ENCODE measurements at regions not wholly inside any gene's neighbourhood (a gene's known extent, or its start where the extent isn't known, plus 50 kb on each side); places are given as distances from the start of the nearest gene placed in this dataset.

- FAIRE-seq, result no peak
Measured at GRCh38 chr2:67930156-67930555, 132.6 kb downstream of the C1D start.

DNA sequence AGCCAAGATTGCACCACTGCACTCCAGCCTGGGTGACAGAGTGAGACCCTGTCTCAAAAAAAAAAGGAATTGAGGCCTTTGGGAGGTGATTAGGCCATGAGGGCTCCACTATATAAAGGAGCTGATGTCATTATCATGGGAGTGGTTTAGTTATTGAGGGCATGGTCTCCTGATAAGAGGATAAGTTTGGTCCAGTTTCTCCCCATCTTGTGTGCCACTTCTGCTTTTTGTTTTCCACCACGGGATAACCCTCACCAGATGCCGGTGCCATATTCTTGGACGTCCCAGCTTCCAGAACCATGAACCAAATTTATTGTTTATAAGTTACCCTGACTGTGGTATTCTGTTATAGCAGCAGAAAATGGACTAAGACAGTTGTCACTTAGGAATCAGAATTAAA is 125.8 kb downstream of the C1D start:
- FAIRE-seq, result no peak

DNA sequence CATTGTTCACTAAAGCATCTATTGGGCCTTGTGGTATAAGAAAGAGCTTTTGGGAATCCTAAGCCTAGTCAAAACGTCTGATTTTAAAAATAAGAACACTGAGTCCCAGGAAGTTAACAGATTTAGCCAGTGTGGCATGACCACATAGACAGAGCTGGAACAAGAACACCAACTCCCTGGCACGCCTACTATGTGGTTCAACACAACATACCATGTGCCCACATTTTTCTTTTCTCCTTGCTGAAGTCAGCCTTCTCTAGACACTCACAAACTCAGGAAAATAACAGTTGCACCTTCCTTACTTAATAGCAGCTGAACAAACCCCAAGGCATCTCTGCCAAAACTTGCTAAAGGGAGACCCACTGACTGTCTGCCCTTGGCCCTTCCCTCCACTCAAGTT is 124.8 kb downstream of the C1D start:
- no peak for FAIRE-seq

GRCh38 chr2:67945056-67945455 is 117.7 kb downstream of the C1D start:
- no peak for FAIRE-seq

GRCh38 chr2:67945940-67946339 is 116.9 kb downstream of the C1D start:
- FAIRE-seq, result no peak

DNA sequence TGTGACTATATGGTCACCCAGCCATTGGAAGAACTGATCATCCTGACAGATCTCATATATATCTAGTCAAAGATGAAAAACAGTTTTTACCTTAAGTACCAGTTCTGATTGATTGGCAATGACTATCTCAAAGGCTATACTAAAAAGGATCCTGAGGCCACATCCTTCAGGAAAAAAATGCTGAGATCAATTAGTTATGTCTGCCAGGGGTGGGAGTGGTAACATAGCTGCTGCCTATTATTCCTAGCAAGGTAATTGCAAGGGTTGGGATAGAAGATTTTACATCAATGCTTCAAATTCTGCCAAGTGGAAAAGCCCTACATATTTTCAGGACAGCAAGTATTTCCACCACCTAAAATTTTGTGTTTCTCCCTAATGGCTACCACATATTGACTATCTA is 114.7 kb downstream of the C1D start:
- no peak for FAIRE-seq

GRCh38 chr2:67948506-67948905 is 114.3 kb downstream of the C1D start:
- FAIRE-seq, result no peak

DNA sequence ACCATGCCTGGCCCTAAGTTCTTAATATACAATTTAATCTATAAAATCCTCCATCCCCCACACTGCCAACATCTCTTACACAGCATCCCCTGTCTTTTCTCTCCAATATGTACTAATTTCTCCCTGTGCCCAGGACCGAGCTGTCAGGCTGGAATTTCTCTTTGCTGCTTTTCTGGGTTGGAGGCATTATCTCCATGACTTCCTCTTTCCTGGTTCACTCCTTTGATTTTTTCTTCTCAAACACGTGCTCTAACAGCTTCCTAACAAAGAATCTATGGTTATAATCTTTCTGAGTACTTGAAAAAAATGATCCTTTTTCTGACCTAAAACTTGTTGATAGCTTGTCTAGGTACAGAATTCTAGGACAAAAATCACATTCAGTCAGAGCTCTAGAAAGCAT is 112.8 kb downstream of the C1D start:
- FAIRE-seq, result no peak

DNA sequence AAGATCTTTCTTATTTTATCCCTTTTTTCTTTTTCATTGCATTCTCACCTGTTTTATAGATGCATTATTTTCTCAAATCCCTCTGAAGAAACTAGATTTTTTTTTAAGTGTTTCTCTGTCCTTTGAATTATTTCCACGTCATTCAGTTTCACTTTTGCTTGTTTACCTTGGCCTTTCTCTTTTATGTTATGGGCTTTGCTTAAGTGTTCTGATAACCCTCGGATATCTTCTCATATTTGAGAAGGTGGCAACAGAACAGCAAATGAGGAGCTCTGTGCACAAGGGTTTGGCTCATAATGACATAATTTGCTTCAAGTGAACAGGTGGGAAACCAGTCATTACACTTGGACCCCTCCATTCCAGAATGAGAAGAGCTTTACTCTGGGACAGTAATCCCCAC is 111.9 kb downstream of the C1D start:
- FAIRE-seq, result no peak

GRCh38 chr2:67952066-67952465 is 110.7 kb downstream of the C1D start:
- FAIRE-seq, result no peak

- FAIRE-seq, result no peak
Measured at GRCh38 chr2:67954093-67954748, 108.6 kb downstream of the C1D start.

GRCh38 chr2:67955748-67956603 is 106.8 kb downstream of the C1D start:
- FAIRE-seq, result no peak

GRCh38 chr2:67965246-67965645 is 97.6 kb downstream of the C1D start:
- FAIRE-seq, result no peak

GRCh38 chr2:67970071-67970470 is 92.7 kb downstream of the C1D start:
- FAIRE-seq, result no peak

GRCh38 chr2:67970542-67970941 is 92.3 kb downstream of the C1D start:
- FAIRE-seq, result no peak

DNA sequence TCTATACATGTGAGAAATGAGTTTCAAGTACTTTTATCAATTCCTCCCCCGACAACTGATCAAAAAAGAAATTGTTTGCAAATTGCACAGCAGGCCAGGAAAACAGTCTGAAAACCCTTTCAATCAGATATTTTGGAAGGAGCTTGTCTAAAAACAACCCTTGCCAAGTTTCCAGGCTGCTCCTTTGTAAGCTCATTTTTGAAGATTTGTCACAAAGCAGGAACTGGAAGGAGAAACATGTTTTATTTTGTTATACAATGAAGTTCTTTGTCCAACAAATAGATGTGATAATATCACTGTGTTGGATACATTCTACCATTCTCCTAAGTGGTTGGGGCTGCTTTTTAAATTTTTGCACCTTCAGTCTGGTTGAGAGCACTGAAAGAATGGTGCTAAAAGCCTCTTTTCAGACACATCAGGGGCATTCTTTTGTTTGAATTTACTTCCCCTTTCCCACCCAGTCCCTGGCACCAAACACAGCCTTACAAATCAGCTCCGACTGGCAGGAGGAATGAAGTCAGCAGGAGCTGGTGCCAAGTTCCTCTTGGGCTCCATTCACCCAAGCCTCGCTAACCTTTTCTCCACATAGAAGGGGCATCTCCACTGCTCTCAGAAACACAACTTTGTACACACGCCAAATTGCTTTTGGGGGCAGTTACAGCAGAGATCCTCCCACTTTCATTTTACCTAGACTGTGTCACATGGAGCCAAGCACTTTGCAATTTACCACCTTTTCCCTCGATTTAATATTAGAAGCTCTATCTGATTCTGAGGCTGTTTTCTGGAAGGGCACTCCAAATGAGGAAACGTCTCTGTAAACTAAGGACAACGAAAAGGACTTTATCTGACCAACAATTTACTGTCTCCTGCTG is 88.0 kb downstream of the C1D start:
- FAIRE-seq, result no peak

DNA sequence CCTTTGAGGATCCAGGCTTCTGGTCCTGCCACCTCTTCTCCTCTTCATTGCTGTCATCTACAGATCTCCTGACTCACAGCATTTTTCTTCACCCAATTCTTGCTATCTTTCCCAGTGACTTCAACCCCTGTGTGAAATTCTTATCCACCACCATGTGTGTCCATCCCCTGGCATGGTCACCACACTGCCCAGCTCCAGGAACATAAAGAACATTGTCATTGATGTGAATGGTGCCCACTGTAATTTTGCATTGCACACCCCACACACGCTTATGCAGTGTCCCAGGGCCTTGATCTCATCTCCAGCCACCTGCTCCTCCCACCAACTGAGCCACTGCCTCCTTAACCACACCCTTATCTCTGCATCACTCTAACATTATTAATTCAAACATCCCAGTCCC is 85.3 kb downstream of the C1D start:
- FAIRE-seq, result no peak

DNA sequence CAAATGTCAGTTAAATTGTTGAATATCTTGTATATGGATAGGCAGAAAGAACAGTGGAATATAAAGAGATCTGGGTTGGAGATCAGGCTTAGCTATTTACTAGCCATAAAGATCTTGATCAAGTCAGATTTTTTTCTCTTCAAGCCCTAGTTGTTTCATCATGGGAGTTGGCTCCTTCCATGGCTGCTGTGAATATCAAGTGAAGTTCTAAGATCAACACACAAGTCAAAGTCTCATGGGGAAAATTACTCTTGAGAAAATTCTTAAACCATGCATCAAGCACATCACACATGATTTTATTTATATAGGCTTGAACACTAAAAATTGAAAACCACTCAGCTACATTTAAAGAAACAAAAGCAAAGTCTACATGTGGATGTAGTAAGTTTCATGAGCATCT is 79.8 kb downstream of the C1D start:
- no peak for FAIRE-seq

DNA sequence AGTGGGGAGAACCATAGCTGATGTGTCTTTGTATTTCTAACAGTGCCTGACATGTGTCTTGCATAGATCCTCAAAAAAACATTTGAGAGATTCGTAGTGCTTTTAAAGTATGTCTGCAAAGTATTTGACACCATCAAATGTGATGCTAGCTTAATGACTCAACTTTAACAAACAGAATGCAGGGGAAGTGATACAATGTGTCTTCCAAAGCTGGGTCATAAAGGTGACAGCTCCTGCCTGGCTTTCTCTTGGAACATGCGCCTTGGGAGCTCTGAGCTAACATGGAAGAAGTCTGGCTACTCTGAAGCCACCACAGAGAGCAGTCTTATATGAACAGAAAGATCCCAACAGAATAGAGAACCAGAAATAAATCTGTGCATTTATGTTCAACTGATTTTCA is 78.2 kb downstream of the C1D start:
- FAIRE-seq, result no peak

- no peak for FAIRE-seq
Measured at GRCh38 chr2:67985586-67985985, 77.2 kb downstream of the C1D start.

GRCh38 chr2:67986258-67986657 is 76.5 kb downstream of the C1D start:
- FAIRE-seq, result no peak
